ENCODE measurements at regions not wholly inside any gene's neighbourhood (a gene's known extent, or its start where the extent isn't known, plus 50 kb on each side); places are given as distances from the start of the nearest gene placed in this dataset.

DNA sequence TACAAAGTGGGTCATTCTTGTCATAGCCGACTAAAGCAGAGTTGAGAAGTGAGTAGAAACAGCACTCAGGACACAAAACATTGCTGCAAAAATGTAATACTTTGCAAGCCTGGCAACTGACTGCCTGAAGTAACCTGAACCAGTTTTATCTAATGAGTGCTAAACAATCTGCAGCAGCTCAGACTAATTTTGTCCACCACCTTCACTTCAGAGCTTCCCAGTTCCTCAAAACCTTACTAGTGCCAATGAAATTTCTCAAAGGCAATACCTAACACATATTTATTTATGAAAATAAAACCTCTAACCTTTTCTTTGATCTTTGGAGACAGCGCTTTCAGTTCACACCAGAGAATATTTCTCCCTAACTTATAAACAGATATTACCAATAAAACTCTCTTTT, 56.7 kb upstream of the FKBP1C start:
- 83 to 85% methylated on average over 2 of the region's 2 CpGs for WGBS, 2 donors
- Histone ChIP-seq H3K27me3 (no peaks in the 10 kb centered on the region), H3K9me3 (peaks cover 0 to 7% (median 0%) of the 10 kb centered on the region in 11 donors), H3K4me1 (no peaks in the 10 kb centered on the region), H3K27ac (no peak overlapping the region), H3K4me3 (no peak overlapping the region), H3K36me3 (no peaks in the 10 kb centered on the region)
- TF ChIP-seq, protein P1, sequence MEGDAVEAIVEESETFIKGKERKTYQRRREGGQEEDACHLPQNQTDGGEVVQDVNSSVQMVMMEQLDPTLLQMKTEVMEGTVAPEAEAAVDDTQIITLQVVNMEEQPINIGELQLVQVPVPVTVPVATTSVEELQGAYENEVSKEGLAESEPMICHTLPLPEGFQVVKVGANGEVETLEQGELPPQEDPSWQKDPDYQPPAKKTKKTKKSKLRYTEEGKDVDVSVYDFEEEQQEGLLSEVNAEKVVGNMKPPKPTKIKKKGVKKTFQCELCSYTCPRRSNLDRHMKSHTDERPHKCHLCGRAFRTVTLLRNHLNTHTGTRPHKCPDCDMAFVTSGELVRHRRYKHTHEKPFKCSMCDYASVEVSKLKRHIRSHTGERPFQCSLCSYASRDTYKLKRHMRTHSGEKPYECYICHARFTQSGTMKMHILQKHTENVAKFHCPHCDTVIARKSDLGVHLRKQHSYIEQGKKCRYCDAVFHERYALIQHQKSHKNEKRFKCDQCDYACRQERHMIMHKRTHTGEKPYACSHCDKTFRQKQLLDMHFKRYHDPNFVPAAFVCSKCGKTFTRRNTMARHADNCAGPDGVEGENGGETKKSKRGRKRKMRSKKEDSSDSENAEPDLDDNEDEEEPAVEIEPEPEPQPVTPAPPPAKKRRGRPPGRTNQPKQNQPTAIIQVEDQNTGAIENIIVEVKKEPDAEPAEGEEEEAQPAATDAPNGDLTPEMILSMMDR (IDR thresholded peaks at IDR 0.05): no peak
- intact Hi-C loops (cut with DNase I): no loop called here
- no peak for ATAC-seq
- no peak for DNase-seq

Measured in heart right ventricle (tissue), 16 donors.